Small intestine (tissue), 7 donors: ENCODE measurements at regions not wholly inside any gene's neighbourhood (a gene's known extent, or its start where the extent isn't known, plus 50 kb on each side); places are given as distances from the start of the nearest gene placed in this dataset.

Experiments
- DNase-seq, 2 donors: peaks; one replicate each; pipeline versions ENCODE4 v3.0.0 to v3.0.0-alpha.2; 2013
- FAIRE-seq: peaks from 2 replicates; lab custom pipeline; 2012; peaks lifted over from hg19 to GRCh38; lab: Jason Lieb, UNC
- H3K27ac ChIP-seq, 3 donors: one replicate each; pipeline ENCODE4 v1.5.1; 2013; ENCODE audit warnings: low read length in 2 of 3, mild to moderate bottlenecking in 2 of 3, control low read depth in 1 of 3, inconsistent platforms in 1 of 3, low read depth in 1 of 3, moderate library complexity in 1 of 3
- H3K27me3 ChIP-seq, 3 donors: one replicate each; pipeline ENCODE4 v1.6.1; 2013; ENCODE audit warnings: low read length in 3 of 3, inconsistent platforms in 1 of 3; ENCODE audit not compliant: control insufficient read depth in 3 of 3, insufficient read depth in 3 of 3
- H3K36me3 ChIP-seq, 3 donors: one replicate each; pipeline ENCODE4 v1.6.1; 2013; ENCODE audit warnings: low read length in 3 of 3, inconsistent platforms in 1 of 3, low read depth in 1 of 3, mild to moderate bottlenecking in 1 of 3, moderate library complexity in 1 of 3; ENCODE audit not compliant: control insufficient read depth in 3 of 3, insufficient read depth in 2 of 3
- H3K4me1 ChIP-seq, 3 donors: one replicate each; pipeline ENCODE4 v1.6.1; 2013; ENCODE audit warnings: low read length in 2 of 3, inconsistent platforms in 1 of 3, low read depth in 1 of 3, mild to moderate bottlenecking in 1 of 3, moderate library complexity in 1 of 3; ENCODE audit not compliant: control insufficient read depth in 3 of 3, insufficient read depth in 2 of 3
- H3K4me3 ChIP-seq, 3 donors: one replicate each; pipeline ENCODE4 v1.5.1; 2013; ENCODE audit warnings: low read length in 3 of 3, control low read depth in 1 of 3, inconsistent platforms in 1 of 3, low read depth in 1 of 3, mild to moderate bottlenecking in 1 of 3, moderate library complexity in 1 of 3
- H3K9me3 ChIP-seq, 2 donors: one replicate each; pipeline ENCODE4 v1.6.1; 2013; ENCODE audit warnings: low read depth in 1 of 2, low read length in 1 of 2; ENCODE audit not compliant: control insufficient read depth in 2 of 2, insufficient read depth in 1 of 2
- WGBS, 3 donors: extraction: QIAGEN DNeasy Blood & Tissue Kit; methylation state at CpG; one replicate each; pipeline ENCODE4 v1.1.7; 2013; 5-methylcytosine and 5-hydroxymethylcytosine counted together
- donor health status: healthy with polysubstance abuse.
- donor health status: control.
- donor health status: control.
- donor health status: Bipolar disorder and iron deficiency.
- donor health status: healthy.

GRCh38 chr14:82878951-82879350, 1345.3 kb upstream of the SEL1L start:
- 76 to 78% (median 77%) methylated on average over 3 of the region's 3 CpGs for WGBS, 3 donors
- Histone ChIP-seq H3K4me3 (no peak overlapping the region), H3K9me3 (peaks cover 0 to 3% of the 10 kb centered on the region in 2 donors), H3K4me1 (no peaks in the 10 kb centered on the region), H3K27ac (no peak overlapping the region), H3K27me3 (no peaks in the 10 kb centered on the region), H3K36me3 (no peaks in the 10 kb centered on the region)
- no peak for DNase-seq
- FAIRE-seq: no peak

- Histone ChIP-seq H3K27ac (no peak overlapping the region), H3K4me3 (no peak overlapping the region), H3K36me3 (no peaks in the 10 kb centered on the region), H3K9me3 (peaks cover 0 to 3% of the 10 kb centered on the region in 2 donors), H3K27me3 (no peaks in the 10 kb centered on the region), H3K4me1 (no peaks in the 10 kb centered on the region)
- WGBS, 3 donors: 42 to 70% (median 47%) methylated on average over 5 of the region's 5 CpGs
- DNase-seq (no peak), FAIRE-seq (no peak)
These were observed 1346.4 kb upstream of the SEL1L start for GRCh38 chr14:82879949-82880535.

GRCh38 chr14:82886670-82887069, 1353.0 kb upstream of the SEL1L start:
- Histone ChIP-seq H3K27ac (no peak overlapping the region), H3K36me3 (no peaks in the 10 kb centered on the region), H3K4me3 (no peak overlapping the region), H3K27me3 (no peaks in the 10 kb centered on the region), H3K4me1 (no peaks in the 10 kb centered on the region), H3K9me3 (no peaks in the 10 kb centered on the region)
- 56 to 67% (median 62%) methylated on average over 1 of the region's 1 CpG for WGBS, 3 donors
- FAIRE-seq: no peak
- DNase-seq: no peak

GRCh38 chr14:82889701-82890100, 1356.0 kb upstream of the SEL1L start:
- FAIRE-seq: no peak

GRCh38 chr14:82896476-82896875, 1362.8 kb upstream of the SEL1L start:
- Histone ChIP-seq H3K4me3 (no peak overlapping the region), H3K27me3 (no peaks in the 10 kb centered on the region)
- 65 to 80% (median 79%) methylated on average over 1 of the region's 1 CpG for WGBS, 3 donors

More at GRCh38 chr14:82889701-82890100, 1356.0 kb upstream of the SEL1L start:
- no peak overlapping the region for H3K27ac ChIP-seq
- no peaks in the 10 kb centered on the region for H3K36me3 ChIP-seq
- no peaks in the 10 kb centered on the region for H3K27me3 ChIP-seq
- H3K4me3 ChIP-seq: no peak overlapping the region
- no peaks in the 10 kb centered on the region for H3K4me1 ChIP-seq
- no peaks in the 10 kb centered on the region for H3K9me3 ChIP-seq
- DNase-seq: no peak

GRCh38 chr14:82897469-82898308, 1364.0 kb upstream of the SEL1L start:
- H3K4me1 ChIP-seq: no peaks in the 10 kb centered on the region
- no peaks in the 10 kb centered on the region for H3K9me3 ChIP-seq
- H3K27me3 ChIP-seq: no peaks in the 10 kb centered on the region
- WGBS, 3 donors: 54 to 59% (median 55%) methylated on average over 4 of the region's 4 CpGs
- H3K27ac ChIP-seq: no peak overlapping the region
- FAIRE-seq (no peak), DNase-seq (no peak)
- H3K36me3 ChIP-seq: no peaks in the 10 kb centered on the region
- H3K4me3 ChIP-seq: no peak overlapping the region

More at GRCh38 chr14:82896476-82896875, 1362.8 kb upstream of the SEL1L start:
- Histone ChIP-seq H3K4me1 (no peaks in the 10 kb centered on the region), H3K27ac (no peak overlapping the region), H3K9me3 (no peaks in the 10 kb centered on the region), H3K36me3 (no peaks in the 10 kb centered on the region)
- no peak for FAIRE-seq
- DNase-seq: no peak

GRCh38 chr14:82905762-82906161, 1372.1 kb upstream of the SEL1L start:
- FAIRE-seq: no peak
- 65 to 73% (median 66%) methylated on average over 2 of the region's 2 CpGs for WGBS, 3 donors

GRCh38 chr14:82911930-82912329, 1378.3 kb upstream of the SEL1L start:
- Histone ChIP-seq H3K36me3 (no peaks in the 10 kb centered on the region), H3K4me3 (no peak overlapping the region), H3K27ac (no peak overlapping the region), H3K27me3 (no peaks in the 10 kb centered on the region), H3K9me3 (no peaks in the 10 kb centered on the region), H3K4me1 (no peaks in the 10 kb centered on the region)
- DNase-seq (no peak), FAIRE-seq (no peak)
- WGBS, 3 donors: 27 to 40% (median 37%) methylated on average over 2 of the region's 2 CpGs

More at GRCh38 chr14:82905762-82906161, 1372.1 kb upstream of the SEL1L start:
- H3K27ac ChIP-seq: no peak overlapping the region
- no peaks in the 10 kb centered on the region for H3K36me3 ChIP-seq
- no peak for DNase-seq
- no peaks in the 10 kb centered on the region for H3K27me3 ChIP-seq
- no peaks in the 10 kb centered on the region for H3K9me3 ChIP-seq
- H3K4me3 ChIP-seq: no peak overlapping the region
- H3K4me1 ChIP-seq: no peaks in the 10 kb centered on the region
